RWPE2 (cell line): ENCODE measurements at regions not wholly inside any gene's neighbourhood (a gene's known extent, or its start where the extent isn't known, plus 50 kb on each side); places are given as distances from the start of the nearest gene placed in this dataset.

Experiments
- ATAC-seq: fragments of 200-7000 bp; cut with Tn5 transposase; 3 replicates; pipeline ENCODE4 v1.9.1; 2021; ENCODE audit warnings: low read depth
- DNase-seq: peaks from one replicate; pipeline ENCODE4 v3.0.0-alpha.2; 2020; ENCODE audit warnings: low spot score
- H3K27ac ChIP-seq: fragments of 450-650 bp; 2 replicates; pipeline ENCODE4 v1.5.1; 2017; ENCODE audit warnings: mild to moderate bottlenecking; ENCODE audit not compliant: poor library complexity, severe bottlenecking
- H3K27me3 ChIP-seq: fragments of 250-450 bp; sonication (Bioruptor Pico); 2 replicates; pipeline ENCODE4 v1.5.1; 2021; ENCODE audit warnings: mild to moderate bottlenecking, moderate library complexity; ENCODE audit not compliant: insufficient read depth, poor library complexity, severe bottlenecking
- H3K36me3 ChIP-seq: fragments of 250-450 bp; sonication (Bioruptor Pico); 2 replicates; pipeline ENCODE4 v1.5.1; 2020; ENCODE audit warnings: low read depth, mild to moderate bottlenecking, moderate library complexity
- H3K4me1 ChIP-seq: fragments of 250-450 bp; sonication (Bioruptor Pico); 2 replicates; pipeline ENCODE4 v1.5.1; 2021; ENCODE audit warnings: mild to moderate bottlenecking, moderate library complexity; ENCODE audit not compliant: insufficient read depth, poor library complexity, severe bottlenecking
- H3K4me3 ChIP-seq: fragments of 250-450 bp; sonication (Bioruptor Pico); 2 replicates; pipeline ENCODE4 v1.5.1; 2021; ENCODE audit warnings: mild to moderate bottlenecking, moderate library complexity; ENCODE audit not compliant: severe bottlenecking
- H3K9me3 ChIP-seq: fragments of 250-450 bp; sonication (Bioruptor Pico); 2 replicates; pipeline ENCODE4 v1.5.1; 2021; ENCODE audit warnings: mild to moderate bottlenecking, moderate library complexity; ENCODE audit not compliant: severe bottlenecking
- CTCF ChIP-seq: fragments of 450-650 bp; IDR thresholded peaks from one replicate; pipeline ENCODE4 v1.5.1; 2017; ENCODE audit warnings: mild to moderate bottlenecking, moderate library complexity; ENCODE audit not compliant: poor library complexity, severe bottlenecking

GRCh38 chr1:70754701-70755100, 292.9 kb downstream of the PTGER3 start:
- H3K36me3 ChIP-seq: no peaks in the 10 kb centered on the region
- no peaks in the 10 kb centered on the region for H3K4me1 ChIP-seq
- H3K4me3 ChIP-seq: no peak overlapping the region
- no peak for ATAC-seq
- no peaks in the 10 kb centered on the region for H3K9me3 ChIP-seq
- H3K27ac ChIP-seq: no peak overlapping the region
- no peak for DNase-seq
- TF ChIP-seq CTCF: no peak
- H3K27me3 ChIP-seq: no peaks in the 10 kb centered on the region

- Histone ChIP-seq H3K36me3 (no peaks in the 10 kb centered on the region), H3K27me3 (no peaks in the 10 kb centered on the region), H3K4me1 (no peaks in the 10 kb centered on the region), H3K27ac (no peak overlapping the region), H3K4me3 (no peak overlapping the region), H3K9me3 (no peaks in the 10 kb centered on the region)
- ATAC-seq (no peak), DNase-seq (no peak)
- no peak for TF ChIP-seq CTCF
These were observed 287.5 kb downstream of the PTGER3 start for GRCh38 chr1:70760154-70760553.

- H3K4me1 ChIP-seq: no peaks in the 10 kb centered on the region
- TF ChIP-seq CTCF: no peak
- DNase-seq: no peak
- no peaks in the 10 kb centered on the region for H3K36me3 ChIP-seq
- ATAC-seq: no peak
- no peaks in the 10 kb centered on the region for H3K27me3 ChIP-seq
- H3K4me3 ChIP-seq: no peak overlapping the region
- H3K27ac ChIP-seq: no peak overlapping the region
- no peaks in the 10 kb centered on the region for H3K9me3 ChIP-seq
These were observed 285.2 kb downstream of the PTGER3 start for GRCh38 chr1:70762386-70762785.

- ATAC-seq (no peak), DNase-seq (no peak)
- H3K4me1 ChIP-seq: no peaks in the 10 kb centered on the region
- no peak for TF ChIP-seq CTCF
- no peaks in the 10 kb centered on the region for H3K36me3 ChIP-seq
- no peak overlapping the region for H3K4me3 ChIP-seq
- no peaks in the 10 kb centered on the region for H3K9me3 ChIP-seq
- no peaks in the 10 kb centered on the region for H3K27me3 ChIP-seq
- no peak overlapping the region for H3K27ac ChIP-seq
These were observed 282.9 kb downstream of the PTGER3 start for GRCh38 chr1:70764747-70765146.

- Histone ChIP-seq H3K4me3 (no peak overlapping the region), H3K9me3 (no peaks in the 10 kb centered on the region), H3K4me1 (no peaks in the 10 kb centered on the region), H3K36me3 (no peaks in the 10 kb centered on the region), H3K27ac (no peak overlapping the region), H3K27me3 (no peaks in the 10 kb centered on the region)
- no peak for TF ChIP-seq CTCF
- no peak for ATAC-seq
- DNase-seq: no peak
These were observed 280.2 kb downstream of the PTGER3 start for GRCh38 chr1:70767377-70767776.
